PC-9 (cell line): ENCODE measurements at regions not wholly inside any gene's neighbourhood (a gene's known extent, or its start where the extent isn't known, plus 50 kb on each side); places are given as distances from the start of the nearest gene placed in this dataset.

ENCODE experiments used
- EZH2 ChIP-seq: fragments of 200-600 bp; sonication (generic); IDR thresholded peaks from 2 replicates; pipeline ENCODE4 v1.8.0; 2017; ENCODE audit warnings: antibody characterized with exemption, low read depth
- TF ChIP-seq, protein P1 (sequence below): fragments of 200-600 bp; sonication (generic); conservative IDR thresholded peaks from 2 replicates; pipeline ENCODE4 v1.6.1; 2017; ENCODE audit warnings: mixed run types, antibody characterized with exemption, mild to moderate bottlenecking, moderate library complexity

DNA sequence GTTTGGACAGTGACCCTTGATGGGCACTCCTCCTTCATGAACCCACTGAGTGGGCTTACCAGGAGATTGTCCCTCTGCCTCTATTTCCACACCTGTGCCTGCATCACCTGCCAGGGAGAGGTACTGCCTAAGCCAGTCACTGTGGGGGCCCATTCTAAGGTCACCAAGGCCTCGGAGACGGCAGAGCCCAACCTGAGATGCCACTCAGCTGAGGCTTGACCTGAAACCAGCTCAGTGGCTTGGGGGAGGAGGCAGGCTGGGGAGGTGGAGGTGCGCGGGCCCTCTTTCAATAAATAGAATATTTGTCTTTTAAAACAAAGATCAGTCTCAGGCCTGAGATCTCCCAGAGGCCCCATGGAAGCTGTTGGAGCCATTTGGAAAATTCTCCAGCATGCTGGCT, 84.5 kb downstream of the DHCR7 start:
- TF ChIP-seq, protein P1, sequence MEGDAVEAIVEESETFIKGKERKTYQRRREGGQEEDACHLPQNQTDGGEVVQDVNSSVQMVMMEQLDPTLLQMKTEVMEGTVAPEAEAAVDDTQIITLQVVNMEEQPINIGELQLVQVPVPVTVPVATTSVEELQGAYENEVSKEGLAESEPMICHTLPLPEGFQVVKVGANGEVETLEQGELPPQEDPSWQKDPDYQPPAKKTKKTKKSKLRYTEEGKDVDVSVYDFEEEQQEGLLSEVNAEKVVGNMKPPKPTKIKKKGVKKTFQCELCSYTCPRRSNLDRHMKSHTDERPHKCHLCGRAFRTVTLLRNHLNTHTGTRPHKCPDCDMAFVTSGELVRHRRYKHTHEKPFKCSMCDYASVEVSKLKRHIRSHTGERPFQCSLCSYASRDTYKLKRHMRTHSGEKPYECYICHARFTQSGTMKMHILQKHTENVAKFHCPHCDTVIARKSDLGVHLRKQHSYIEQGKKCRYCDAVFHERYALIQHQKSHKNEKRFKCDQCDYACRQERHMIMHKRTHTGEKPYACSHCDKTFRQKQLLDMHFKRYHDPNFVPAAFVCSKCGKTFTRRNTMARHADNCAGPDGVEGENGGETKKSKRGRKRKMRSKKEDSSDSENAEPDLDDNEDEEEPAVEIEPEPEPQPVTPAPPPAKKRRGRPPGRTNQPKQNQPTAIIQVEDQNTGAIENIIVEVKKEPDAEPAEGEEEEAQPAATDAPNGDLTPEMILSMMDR = no peak
- no peak for TF ChIP-seq EZH2
